Osteocyte (in vitro differentiated cells): ENCODE measurements at regions not wholly inside any gene's neighbourhood (a gene's known extent, or its start where the extent isn't known, plus 50 kb on each side); places are given as distances from the start of the nearest gene placed in this dataset.

Source experiments
- DNase-seq: peaks from one replicate; pipeline ENCODE4 v3.0.0; 2021; ENCODE audit warnings: mixed read lengths; ENCODE audit not compliant: unreplicated experiment; ENCODE audit errors: extremely low spot score
- H3K27ac Mint-ChIP-seq: one replicate; pipeline ENCODE4 v1.8.0; 2021; ENCODE audit warnings: mild to moderate bottlenecking, mixed read lengths; ENCODE audit not compliant: unreplicated experiment
- H3K27me3 Mint-ChIP-seq: one replicate; pipeline ENCODE4 v1.8.0; 2021; ENCODE audit warnings: mixed read lengths; ENCODE audit not compliant: unreplicated experiment
- H3K36me3 Mint-ChIP-seq: one replicate; pipeline ENCODE4 v1.8.0; 2021; ENCODE audit warnings: mixed read lengths; ENCODE audit not compliant: unreplicated experiment
- H3K4me1 Mint-ChIP-seq: one replicate; pipeline ENCODE4 v1.8.0; 2021; ENCODE audit warnings: mixed read lengths; ENCODE audit not compliant: unreplicated experiment
- H3K4me3 Mint-ChIP-seq: one replicate; pipeline ENCODE4 v1.8.0; 2021; ENCODE audit warnings: mild to moderate bottlenecking, moderate library complexity, mixed read lengths; ENCODE audit not compliant: unreplicated experiment
- H3K9me3 Mint-ChIP-seq: one replicate; pipeline ENCODE4 v1.8.0; 2021; ENCODE audit warnings: mixed read lengths; ENCODE audit not compliant: unreplicated experiment
- CTCF ChIP-seq: fragments of 200-600 bp; sonication (generic); IDR thresholded peaks from 2 replicates; pipeline ENCODE4 v1.5.0; 2021; ENCODE audit warnings: antibody characterized with exemption, mild to moderate bottlenecking, moderate library complexity

- Mint-ChIP-seq H3K36me3 (no peaks in the 10 kb centered on the region), H3K27me3 (no peaks in the 10 kb centered on the region), H3K27ac (no peak overlapping the region), H3K4me1 (no peaks in the 10 kb centered on the region), H3K9me3 (peaks cover 4% of the 10 kb centered on the region), H3K4me3 (no peak overlapping the region)
- TF ChIP-seq CTCF = peak; percentile 32
- no peak for DNase-seq
Measured at GRCh38 chr15:36251450-36251849, 328.0 kb upstream of the CDIN1 start.

- Mint-ChIP-seq H3K9me3 (no peaks in the 10 kb centered on the region), H3K4me1 (no peaks in the 10 kb centered on the region), H3K36me3 (no peaks in the 10 kb centered on the region), H3K27me3 (no peaks in the 10 kb centered on the region), H3K4me3 (no peak overlapping the region), H3K27ac (no peak overlapping the region)
- DNase-seq = no peak
- TF ChIP-seq CTCF = no peak
Measured at GRCh38 chr15:36252146-36252711, 327.2 kb upstream of the CDIN1 start.

GRCh38 chr15:36254426-36254825, 325.0 kb upstream of the CDIN1 start:
- H3K4me1 Mint-ChIP-seq = no peaks in the 10 kb centered on the region
- DNase-seq = no peak
- TF ChIP-seq CTCF = no peak
- H3K36me3 Mint-ChIP-seq = no peaks in the 10 kb centered on the region
- H3K4me3 Mint-ChIP-seq = no peak overlapping the region
- peaks cover 4% of the 10 kb centered on the region for H3K9me3 Mint-ChIP-seq
- H3K27me3 Mint-ChIP-seq = no peaks in the 10 kb centered on the region
- no peak overlapping the region for H3K27ac Mint-ChIP-seq

GRCh38 chr15:36256404-36256807, 323.0 kb upstream of the CDIN1 start:
- no peaks in the 10 kb centered on the region for H3K27me3 Mint-ChIP-seq
- H3K9me3 Mint-ChIP-seq = peaks cover 4% of the 10 kb centered on the region
- no peak for TF ChIP-seq CTCF
- no peak overlapping the region for H3K4me3 Mint-ChIP-seq
- no peaks in the 10 kb centered on the region for H3K36me3 Mint-ChIP-seq
- H3K27ac Mint-ChIP-seq = no peak overlapping the region
- no peak for DNase-seq
- H3K4me1 Mint-ChIP-seq = no peaks in the 10 kb centered on the region

GRCh38 chr15:36263666-36264065, 315.8 kb upstream of the CDIN1 start:
- Mint-ChIP-seq H3K4me3 (no peak overlapping the region), H3K36me3 (no peaks in the 10 kb centered on the region), H3K4me1 (peaks cover 3% of the 10 kb centered on the region), H3K27me3 (no peaks in the 10 kb centered on the region), H3K9me3 (no peaks in the 10 kb centered on the region), H3K27ac (no peak overlapping the region)
- no peak for DNase-seq
- TF ChIP-seq CTCF = no peak
